ENCODE measurements at regions not wholly inside any gene's neighbourhood (a gene's known extent, or its start where the extent isn't known, plus 50 kb on each side); places are given as distances from the start of the nearest gene placed in this dataset.
A peak's percentile ranks its signal among the peaks of the same experiment; 100 is the strongest.

DNA sequence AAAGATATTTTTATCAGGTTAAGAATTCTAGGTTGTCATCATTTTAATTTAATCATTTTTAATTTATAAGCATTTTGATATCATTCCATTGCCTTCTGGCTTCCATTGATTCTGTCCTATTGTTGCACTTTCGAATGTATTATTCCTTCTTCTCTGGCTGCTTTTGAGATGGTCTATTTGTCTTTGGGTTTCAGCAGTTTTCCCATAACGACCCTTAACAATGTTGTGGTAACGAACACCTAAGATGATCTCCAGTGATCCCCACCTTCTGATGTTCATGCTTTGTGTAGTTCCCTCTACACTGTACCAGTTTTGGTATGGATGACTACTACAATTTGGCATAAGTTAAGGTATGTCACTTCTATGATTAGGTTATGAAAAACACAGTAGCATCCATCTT, 59.9 kb downstream of the MINAR1 start:
- DNase-seq: no peak

DNA sequence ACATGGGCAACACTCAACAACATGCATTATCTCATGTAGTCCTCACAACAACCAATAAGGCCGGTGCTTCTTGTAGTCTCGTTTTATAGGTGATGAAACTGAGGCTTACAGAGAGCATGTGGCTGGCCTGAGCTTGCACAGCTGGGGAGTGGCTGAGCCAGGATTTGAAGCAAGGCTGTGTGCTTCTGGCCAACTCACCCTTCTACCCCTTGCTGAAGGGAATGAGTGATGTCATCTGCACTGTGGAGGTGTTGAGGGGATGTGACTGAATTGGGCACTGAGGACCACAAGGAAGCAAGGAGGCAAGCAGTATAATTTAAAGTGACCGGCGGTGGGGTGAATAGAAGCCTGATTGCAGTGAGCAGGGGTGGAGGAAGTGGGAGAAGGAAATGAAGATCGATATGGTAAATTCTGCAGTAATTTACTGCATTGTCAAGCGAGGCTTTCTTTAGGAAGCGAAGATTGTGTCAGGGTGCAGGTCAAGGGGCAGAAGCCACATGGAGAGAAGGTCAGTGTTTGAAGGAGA, 62.3 kb downstream of the MINAR1 start:
- DNase-seq: no peak

DNA sequence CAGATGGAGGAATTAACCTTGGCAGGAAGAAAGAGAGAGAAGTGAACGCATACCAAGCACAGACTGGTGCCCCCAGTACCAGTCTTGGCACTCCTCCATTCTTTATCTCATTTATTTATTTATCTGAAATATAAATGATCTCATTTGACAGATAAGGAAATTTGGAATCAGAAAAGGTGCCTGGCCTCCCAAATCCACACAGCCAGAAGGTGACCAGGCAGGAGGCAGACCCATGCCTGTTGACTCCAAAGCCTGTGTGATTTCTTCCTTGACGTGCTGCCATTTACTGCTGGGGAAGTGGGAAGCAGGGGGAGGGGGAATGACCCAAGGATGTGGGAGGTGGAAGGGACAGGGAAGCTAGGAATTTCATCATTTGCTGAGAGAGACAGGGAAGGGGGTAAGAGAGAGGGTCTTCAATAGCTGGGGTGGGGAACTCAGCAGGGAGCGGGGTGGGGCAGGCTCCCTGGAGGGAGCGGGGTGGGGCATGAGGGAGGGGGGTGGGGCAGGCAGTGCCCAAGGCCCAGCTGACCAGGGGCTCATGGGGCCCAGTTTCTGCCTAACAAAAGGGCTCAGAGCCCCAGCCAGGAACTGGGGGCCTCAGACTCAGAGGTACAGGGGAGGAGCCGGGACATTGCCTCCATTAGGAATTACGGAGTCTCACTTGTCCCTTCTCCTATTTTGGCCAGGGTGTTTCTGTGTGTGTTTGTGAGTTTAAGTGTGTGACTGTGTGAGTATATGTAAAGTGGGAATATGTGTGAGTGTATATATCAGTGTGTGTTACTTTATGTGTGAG, 63.0 kb downstream of the MINAR1 start:
- DNase-seq: no peak

DNA sequence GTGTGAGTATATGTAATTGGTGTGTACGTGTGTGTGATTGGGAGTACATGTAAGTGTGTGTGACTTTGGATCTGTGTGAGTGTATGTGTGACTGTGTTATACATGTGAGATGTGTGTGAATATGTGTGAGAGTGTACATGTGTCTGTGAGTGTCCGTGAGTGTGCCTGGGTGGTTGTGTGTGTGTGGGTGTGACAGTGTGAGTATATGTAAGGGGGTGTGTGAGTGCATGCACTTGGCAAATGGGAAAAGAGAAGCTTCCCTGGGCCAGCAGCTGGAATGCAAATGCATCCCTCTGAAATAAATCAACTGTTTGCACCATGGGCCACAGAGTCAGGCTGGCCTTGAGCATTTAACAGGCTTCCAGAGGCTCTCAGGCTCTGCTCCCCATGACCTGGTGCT, 63.6 kb downstream of the MINAR1 start:
- DNase-seq: no peak

DNA sequence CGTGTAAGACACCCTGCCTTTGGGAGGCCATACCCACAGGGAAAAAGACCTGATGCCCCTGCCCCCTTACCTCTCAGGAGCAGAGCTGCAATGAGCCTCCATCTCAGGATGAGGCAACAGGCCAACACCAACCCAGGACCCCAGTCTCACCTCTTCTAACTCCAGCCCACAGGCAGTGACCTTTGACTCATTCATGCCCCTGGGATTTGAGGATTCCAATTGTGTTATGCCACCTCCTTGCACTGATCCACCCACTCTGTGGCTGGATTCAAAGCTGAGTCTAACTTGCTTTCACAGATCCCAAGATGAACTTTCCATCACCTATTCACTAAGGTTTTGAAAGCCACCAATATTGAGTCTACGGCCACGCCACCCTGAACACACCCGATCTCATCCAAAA, 64.7 kb downstream of the MINAR1 start:
- no peak for DNase-seq

DNA sequence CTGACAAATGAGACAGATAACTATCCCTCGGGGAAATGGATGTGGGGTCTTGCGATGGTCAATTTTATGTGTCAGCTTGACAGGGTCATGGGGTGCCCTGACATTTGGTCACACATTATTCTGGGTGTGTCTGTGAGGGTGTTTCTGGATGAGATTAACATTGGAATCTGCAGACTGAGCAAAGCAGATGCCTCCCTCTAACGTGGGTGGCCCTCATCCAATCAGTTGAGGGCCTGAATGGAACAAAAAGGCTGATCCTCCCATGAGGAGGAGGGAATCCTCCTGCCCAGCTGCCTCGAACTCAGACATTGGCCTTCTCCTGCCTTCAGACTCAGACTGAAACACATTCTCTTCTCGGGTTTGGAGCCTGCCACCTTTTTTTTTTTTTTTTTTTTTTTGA, 69.0 kb downstream of the MINAR1 start:
- DNase-seq: no peak

DNA sequence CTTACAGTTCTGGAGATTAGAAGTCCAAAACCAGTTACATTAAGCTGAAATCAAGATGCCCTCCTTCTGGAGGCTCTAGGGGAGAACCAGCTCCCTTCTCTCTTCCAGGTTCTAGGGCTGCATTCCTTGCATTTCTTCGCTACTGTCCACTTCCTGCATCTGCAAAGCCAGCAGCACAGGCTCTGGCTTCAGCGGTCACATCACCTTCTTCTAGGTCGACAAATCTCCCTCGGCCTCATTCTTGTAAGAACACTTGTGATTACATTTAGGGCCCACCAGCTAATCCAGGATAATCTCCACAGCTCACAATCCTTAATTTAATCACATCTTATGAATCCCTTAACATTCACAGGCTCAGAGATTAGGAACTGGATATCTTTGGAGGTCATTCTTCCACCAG, 73.8 kb downstream of the MINAR1 start:
- no peak for DNase-seq

DNA sequence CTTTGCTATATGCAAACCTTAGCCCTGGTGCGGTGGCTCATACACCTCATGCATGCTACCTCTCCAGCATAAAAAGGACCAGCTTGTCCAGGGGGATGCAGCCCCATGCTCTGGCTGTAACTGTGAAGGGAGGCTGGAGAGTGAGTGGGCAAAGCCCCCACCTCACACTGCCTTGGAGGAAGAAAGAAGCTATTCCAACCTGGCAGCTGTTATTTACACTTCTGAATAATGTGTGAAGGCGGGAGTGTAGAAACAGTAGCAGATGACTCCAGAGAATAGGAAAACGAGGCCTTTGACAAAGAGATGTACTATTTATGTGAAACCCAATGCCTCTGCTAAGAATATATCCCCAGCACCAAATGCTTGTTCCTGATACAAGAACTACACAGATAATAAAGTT, 80.7 kb downstream of the MINAR1 start:
- DNase-seq: peak in 1 of 2 donors; percentile 19

DNA sequence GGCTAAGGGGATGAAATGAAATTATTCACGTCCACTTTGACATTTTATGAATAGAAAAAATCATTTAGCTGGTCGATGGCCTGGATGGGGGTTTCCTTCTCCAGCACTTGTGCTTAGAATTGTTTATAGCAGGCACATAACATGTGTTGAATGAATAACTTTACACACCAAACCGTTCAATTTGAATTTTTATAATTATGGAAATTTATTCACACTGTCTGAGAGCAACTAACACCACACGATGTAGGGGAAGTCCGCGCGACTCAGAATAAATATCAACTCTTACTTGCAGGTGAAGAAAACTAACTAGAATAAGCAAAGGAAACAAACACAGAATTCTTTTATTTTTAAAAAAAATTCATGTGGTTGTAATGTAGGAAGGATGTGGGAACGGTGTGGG, 81.3 kb downstream of the MINAR1 start:
- DNase-seq: no peak

DNA sequence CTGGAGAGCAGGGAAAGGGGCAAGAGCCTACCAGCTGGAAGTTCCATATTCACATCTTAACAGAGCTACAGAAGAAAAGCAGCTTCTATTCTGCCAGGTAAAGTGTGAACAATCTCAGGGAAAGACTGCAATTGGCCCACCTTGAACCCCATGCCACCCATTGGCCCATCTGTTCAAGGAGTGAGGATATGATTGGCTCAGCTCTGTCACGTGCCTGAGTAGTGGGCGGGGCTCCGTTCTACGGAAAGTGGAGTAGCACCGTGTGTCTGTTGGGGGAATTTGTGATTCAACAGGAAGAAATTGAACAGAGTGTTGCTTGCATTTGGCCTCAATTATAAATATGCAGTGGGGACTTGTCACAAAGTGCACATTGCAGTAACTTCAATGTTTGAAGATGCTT, 81.8 kb downstream of the MINAR1 start:
- DNase-seq: no peak

DNA sequence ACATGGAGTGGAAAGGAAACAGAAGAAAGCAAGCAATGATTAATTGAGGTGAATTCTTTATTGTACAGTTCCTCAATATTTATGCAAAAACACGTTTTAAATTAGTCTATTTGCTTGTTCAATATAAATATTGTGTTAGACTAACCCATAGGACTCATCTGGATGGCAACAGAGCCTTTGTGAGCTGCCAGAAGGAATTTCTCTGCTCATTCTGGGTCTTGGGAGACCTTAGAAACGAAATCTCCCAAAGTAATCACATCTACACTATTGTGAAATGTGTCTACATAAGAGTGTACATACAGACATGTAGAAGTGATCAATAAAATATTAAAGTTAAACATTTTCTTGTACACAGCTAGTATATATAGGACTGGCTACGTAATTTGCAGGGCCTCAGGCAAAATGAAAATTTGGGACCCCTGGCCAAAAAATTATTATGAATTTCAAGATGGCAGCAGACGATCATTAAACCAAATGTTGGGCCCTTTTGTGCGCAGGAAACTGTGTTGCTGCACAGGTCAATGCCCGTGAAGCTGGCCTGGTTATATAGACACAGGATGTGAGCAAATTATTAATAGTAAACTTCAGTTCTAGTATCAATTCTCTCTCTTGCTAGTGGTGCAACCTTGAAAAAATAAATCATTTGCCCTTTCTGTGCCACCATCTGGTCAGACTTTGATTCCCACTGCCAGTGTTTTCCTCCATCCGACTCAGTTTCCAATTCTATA, 83.3 kb downstream of the MINAR1 start:
- DNase-seq: no peak

DNA sequence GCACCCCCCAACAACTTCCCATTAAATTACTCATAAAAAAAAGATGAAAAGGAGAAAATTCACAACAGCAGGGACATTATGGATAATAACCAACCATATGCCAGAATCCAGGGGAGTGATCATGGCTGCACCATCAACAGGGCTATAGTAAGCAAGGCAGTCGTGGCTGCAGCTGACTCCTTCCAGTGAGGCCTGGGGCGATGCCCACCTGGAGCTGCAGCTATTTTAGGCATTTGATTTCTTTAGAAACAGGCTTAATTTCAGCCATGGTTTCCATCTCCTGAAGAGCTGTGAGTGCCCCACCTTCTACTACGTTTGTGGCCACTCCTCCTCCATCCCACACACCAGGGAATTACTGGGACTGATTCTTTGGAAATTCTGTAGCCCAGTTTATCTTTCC, 84.0 kb downstream of the MINAR1 start:
- no peak for DNase-seq

DNA sequence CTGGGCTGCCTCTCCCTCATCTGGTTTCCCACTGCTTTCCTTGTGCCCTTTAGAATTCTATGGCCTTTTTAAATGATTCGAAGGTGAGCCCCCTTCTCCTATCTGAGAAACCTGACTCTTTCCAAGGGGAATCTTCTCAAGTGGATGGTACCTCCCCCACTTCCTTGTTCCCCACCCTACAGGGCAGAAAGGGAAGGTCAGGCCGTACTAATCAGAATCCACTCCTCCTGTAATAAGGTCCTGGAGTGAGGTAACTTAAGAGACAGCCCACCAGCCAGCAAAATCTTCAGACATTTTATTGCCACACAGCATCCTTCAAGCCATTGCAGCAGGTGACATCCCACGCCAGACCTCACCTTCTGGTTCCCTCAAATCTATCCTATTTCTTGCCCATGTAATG, 84.5 kb downstream of the MINAR1 start:
- DNase-seq: no peak

DNA sequence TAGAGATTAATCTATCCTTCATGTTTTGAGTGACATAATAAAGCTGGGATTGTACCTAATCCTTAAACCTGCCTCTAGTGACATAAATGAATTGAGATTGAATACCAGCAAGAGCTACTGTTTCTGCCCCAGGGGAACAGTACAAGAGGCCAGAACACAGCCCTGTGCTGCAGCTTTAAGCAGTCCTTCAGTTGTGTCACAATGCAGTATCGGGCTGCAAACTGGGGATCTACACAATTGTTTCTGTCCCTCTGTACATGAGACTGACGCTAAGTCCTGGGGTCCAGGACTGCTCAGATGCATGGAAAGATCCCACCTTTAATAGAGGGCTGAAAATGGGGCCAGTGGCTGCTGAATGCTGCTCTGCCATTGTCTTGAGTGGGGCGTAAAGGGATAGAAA, 87.5 kb downstream of the MINAR1 start:
- DNase-seq: no peak

DNA sequence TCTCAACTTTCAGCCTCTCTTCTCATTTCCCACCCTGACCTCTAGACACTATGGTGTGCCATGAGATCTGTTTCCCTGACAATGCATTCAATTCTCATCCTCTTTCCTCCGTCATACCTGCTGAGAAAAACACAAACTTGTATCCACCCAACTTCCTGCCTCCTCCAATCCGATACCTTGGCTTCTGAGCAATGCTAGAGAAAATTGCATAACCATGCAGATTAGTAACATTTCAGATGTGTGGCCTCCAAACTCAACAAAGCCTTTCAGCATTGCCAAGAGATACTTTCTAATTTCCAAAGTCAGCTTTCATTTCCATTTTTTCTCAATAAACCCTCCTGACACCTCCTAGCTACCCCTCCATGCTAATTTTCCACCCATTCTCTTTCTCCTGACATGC, 88.5 kb downstream of the MINAR1 start:
- DNase-seq: no peak

DNA sequence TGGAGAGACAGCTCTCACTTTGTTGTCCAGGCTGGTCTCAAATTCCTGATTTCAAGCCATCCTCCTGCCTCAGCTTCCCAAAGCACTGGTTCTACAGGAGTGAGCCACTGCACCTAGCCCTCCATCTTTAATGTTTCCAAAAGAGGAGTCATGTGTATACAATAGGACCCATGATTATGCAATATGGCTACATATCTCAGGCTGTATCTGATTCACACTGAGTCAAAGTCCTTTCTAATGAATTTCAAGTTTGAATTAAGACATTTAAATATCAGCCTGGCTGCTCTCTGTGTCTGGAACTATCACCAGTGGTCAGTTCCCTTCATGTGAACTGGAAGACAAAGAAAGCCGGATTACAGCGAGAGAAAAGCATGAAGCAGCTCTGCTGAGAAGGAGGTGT, 90.5 kb downstream of the MINAR1 start:
- no peak for DNase-seq

DNA sequence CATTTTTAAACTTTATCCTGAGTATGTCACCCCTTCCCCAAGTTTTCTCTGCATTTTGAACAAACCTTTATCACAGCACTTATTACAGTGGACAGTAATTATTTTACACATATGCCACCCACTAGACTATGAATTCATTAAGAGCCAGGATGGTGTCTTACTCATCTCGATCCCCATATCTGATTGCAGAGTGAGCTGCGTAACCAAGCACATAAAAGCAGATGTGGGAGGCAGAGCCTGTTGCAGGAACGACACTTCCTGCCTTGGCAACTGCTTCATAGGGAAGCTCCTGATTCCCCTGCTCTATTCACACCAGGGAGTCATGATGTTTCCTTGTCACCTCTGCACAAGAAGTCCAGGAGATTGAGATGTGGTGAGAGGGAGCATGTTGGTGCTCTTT, 91.1 kb downstream of the MINAR1 start:
- no peak for DNase-seq

DNA sequence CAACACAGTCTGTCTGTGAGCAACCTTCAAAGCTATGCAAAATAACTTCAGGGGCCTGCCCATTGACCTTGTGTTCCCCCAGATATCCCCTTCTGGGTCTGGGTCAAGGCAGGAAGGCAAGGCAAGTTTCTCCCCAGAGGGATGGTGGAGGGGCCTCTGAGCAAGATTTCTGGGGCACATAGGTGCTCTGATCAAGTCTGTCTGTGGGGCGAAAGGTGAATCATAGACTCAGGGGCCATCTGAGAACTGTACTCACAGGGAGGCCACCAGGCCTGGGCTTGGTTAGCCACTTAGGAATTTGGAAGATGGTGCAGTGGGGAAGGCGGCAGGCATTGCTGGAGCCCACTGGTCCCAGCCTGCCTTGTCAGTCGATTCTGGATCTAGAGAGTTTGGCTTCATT, 92.4 kb downstream of the MINAR1 start:
- DNase-seq: no peak

DNA sequence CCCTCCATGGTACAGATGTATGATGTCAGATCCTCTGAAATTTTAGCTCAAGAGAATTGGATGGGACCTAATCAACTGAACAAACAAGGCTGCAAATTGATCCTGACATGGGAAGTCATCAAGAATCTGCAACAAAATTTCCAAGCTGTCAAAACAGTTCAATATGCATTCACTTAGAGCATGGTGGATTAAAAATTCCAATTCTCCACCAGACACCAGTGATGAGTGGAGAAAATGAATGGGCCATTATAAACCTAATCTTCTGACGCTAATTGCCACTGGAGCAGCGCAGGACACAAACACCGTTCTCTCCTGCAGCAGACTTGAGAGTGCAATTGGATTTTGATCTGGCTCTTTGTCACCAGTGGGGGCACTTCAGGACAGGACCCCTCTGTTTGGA, 94.2 kb downstream of the MINAR1 start:
- no peak for DNase-seq

DNA sequence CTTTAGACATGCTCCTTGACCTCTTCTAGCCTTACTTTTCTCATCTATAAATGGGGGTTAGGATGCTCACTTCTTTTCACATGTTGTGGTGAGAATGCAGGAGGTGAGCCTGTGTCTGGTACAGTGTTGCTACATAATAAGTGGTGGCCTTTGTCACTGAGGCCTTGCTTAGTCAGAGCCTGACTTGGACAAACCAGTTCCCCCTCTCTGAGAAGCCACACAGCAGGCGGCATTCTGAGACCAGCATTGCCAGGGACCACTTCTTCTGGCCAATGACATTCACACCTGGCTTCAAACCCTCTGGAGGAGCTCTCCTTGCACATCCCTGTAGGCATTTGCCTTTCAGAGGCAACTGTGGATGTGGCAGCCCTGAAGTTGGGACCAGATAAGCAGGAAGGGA, 95.7 kb downstream of the MINAR1 start:
- DNase-seq: no peak

DNA sequence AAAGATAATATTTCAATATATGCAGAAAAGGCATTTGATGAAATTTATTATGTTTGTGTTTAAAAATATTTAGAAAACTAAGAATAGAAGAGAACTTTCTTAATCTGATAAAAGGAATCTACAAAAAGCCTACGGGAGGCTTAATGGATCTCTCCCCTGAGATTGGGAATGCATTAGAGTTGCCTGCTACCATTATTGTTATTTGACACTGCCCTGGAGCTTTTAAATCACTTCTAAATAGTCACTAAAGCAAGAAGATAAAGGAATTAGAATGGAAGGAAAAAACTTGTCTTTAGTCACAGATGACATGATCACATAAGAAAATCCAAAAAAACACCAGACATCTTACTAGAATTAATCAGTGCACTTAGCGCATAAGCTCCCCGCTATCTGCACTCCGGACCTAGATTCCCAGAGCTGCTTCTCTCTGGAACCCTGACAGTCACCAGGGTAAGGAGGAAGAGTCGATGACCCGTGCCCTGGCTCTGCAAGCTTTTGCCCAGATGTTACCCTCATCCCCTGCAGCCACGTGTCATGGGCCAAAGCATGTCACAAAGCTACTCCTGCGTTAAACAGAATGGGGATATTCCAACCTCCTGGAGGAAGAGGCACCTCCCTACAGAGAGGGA, 97.1 kb downstream of the MINAR1 start:
- DNase-seq: no peak

DNA sequence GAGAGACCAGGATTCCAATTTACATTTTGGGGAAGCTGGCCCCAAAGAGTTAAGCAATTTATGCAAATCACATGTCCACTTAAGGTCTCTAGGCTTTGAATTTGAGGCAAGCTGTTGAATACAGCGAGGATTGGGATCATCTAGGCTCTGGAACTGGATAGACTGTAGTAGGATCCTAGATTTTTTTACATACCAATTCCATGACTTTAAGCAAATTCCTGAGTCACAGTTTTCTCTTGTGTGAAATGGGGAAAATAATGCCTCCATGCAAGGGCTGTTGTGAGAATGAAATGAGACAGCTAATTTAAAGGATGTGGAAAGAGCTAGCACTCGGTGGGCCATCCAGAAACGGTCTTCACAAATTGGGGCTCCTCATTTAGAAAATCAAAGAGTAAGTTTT, 103.4 kb downstream of the MINAR1 start:
- DNase-seq: no peak

DNA sequence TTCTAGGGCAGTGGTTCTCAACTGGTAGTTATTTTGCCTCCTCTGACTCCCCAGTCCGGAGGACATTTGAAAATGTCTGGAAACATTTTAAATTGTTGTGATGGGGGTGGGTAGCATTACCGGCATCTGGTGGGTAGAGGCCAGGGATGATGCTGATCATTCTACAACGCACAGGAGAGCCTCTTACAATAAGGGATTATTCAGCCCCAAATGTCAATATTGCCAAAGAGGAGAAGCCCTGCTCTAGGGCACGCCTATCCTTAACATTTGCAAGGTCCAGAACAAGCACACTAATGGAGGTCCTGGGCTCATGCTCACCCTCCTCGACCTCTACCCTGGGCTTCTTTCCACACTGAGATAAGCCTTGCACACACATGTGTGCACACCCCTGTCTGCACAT, 106.4 kb downstream of the MINAR1 start:
- no peak for DNase-seq

DNA sequence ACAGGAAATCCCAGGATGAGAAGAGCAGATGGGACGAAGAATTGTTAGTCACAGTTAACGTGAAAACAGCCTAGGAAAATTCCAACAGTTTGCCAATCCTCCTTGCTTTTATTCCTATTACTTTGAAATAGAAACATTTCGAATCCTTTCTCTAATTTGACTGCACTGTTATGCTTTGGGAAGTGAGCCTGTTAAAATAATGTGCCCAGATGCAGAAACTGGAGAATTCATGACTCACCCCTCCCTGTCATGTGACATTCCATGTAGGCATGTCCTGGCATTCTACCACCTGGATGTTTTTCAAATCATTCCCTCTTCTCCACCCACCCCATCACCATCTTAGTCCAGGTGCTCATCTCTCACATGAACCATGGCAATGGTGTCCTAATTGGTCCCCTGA, 107.3 kb downstream of the MINAR1 start:
- DNase-seq: no peak

All from hippocampal formation (tissue), 2 donors.